Stimulated activated CD4-positive, alpha-beta T cell treated with anti-CD3 and anti-CD28 coated beads, Interleukin-12 subunit alpha, Interleukin-12 subunit beta, amount 100 ng/mL, for 48 hours (primary cell): ENCODE measurements at regions not wholly inside any gene's neighbourhood (a gene's known extent, or its start where the extent isn't known, plus 50 kb on each side); places are given as distances from the start of the nearest gene placed in this dataset.

Source experiments
- DNase-seq, 3 donors: peaks; one replicate each; pipeline ENCODE4 v3.0.0-alpha.2; 2020; ENCODE audit warnings: low read depth in 2 of 3, low spot score in 1 of 3

DNA sequence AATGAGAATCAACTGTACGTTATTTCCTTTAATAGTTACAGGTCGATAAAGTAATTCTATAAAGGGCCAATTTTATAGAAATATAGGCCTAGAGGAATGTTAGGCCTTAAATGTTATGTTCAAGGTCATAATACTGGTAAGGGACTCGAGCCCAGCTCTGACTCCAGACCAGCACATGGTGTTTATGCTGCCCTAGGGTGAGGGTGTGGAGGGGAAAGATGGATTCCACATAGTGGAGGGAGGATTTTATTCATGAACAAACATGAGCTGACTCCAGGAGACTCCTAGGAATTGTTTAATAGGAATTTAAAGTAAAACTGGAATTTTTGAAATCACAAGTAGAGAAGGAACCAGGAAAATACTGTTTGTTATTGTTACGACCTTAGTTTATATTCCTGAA lies 139.9 kb downstream of the LACC1 start:
- DNase-seq = no peak

DNA sequence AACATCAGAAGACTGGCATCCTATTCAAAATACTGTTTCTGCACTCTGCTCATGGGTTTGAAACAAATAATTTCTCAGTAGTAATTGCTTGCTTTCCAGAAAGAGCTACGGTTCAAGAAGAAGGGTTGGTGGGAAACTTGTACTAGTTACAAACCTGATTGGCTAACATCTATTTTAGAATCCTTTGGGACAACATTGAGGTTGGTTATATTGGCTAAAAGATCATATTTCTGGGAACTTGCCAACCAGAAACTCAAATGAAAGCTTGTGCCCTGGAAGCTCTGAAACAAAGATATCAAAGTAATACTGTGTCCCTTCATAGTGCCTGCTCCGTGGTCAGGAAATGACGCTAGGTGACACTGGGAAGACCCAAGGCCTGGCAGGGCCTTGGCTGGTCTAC lies 141.7 kb downstream of the LACC1 start:
- no peak for DNase-seq

GRCh38 chr13:44022196-44022595 lies 142.5 kb downstream of the LACC1 start:
- no peak for DNase-seq

- DNase-seq = no peak
Observed at GRCh38 chr13:44024167-44024845, 144.6 kb downstream of the LACC1 start.

GRCh38 chr13:44024846-44025195 lies 145.1 kb downstream of the LACC1 start:
- no peak for DNase-seq

DNA sequence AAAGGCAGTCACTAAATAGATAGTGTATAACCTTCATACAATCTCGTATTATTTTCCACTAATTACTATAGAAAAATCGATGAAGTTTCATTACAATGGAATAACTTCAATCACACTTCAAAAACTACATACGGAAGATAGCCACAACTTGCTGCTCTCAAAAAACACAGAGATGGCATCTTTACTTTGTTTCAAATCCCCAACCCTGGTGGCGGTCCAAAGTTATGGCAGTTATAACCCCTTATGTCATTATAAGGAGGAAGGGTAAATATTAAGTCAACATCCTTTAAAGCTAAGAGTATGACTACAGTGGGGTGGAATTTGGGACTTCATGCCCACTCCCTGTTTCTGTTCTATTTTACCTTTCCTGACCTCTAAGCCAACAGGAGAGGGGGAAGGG lies 146.5 kb downstream of the LACC1 start:
- DNase-seq = no peak

GRCh38 chr13:44028734-44029133 lies 149.0 kb downstream of the LACC1 start:
- no peak for DNase-seq

GRCh38 chr13:44030615-44031014 lies 150.9 kb downstream of the LACC1 start:
- DNase-seq = no peak

DNA sequence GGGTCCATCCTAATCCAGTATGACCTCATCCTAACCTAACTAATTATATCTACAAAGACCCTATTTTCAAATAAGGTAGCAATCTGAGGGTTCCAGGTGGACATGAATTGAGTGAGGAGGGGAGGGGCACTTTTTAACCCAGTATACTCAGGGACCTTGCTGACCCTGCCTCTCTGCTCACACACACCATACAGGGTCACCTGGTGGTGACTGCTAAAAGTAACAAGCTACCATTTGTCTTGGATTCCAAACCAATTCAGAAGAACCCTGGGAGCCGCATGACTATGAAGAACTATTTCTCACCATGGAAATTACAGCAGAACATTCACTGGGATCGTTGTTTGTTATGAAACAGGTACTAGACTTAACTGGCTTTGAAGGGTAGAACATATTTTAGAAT lies 151.9 kb downstream of the LACC1 start:
- DNase-seq = no peak

DNA sequence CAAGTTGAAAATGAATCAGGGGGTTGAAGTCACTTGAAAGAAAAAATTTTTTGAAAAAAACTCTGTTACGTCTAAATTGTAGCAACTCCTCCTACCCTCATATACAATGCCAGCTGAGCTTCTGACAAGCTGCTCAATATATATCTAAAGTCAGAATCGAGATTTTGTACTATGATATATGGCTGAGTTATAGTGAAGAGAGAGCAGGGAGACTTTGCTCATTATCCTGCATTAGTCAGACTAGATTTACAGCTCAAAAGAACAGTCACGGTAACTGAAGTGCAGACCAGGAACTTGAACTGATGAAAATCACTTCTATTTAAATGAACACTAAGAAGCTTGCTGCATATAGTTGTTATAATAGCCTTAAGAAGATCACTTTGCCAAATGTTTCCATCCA lies 153.1 kb downstream of the LACC1 start:
- no peak for DNase-seq

DNA sequence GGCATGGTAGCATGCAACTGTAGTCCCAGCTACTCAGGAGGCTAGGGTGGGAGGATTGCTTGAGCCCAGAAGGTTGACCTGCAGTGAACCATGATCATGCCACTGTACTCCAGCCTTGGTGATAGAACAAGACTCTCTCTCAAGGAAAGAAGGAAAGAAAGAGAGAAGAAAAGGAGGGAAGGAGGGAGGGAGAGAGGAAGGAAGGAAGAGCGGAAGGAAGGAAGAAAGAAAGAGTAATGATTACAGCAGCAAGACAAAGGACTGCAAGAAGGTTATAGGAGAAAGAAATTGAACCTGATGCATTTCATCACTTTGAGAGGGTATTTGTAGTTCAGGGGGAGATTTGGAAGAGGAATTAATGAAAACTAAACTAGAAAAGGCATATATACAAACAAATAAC lies 155.7 kb downstream of the LACC1 start:
- DNase-seq = no peak

- DNase-seq = no peak
Observed at GRCh38 chr13:44040070-44040817, 160.5 kb downstream of the LACC1 start.

GRCh38 chr13:44040818-44041100 lies 161.1 kb downstream of the LACC1 start:
- no peak for DNase-seq

DNA sequence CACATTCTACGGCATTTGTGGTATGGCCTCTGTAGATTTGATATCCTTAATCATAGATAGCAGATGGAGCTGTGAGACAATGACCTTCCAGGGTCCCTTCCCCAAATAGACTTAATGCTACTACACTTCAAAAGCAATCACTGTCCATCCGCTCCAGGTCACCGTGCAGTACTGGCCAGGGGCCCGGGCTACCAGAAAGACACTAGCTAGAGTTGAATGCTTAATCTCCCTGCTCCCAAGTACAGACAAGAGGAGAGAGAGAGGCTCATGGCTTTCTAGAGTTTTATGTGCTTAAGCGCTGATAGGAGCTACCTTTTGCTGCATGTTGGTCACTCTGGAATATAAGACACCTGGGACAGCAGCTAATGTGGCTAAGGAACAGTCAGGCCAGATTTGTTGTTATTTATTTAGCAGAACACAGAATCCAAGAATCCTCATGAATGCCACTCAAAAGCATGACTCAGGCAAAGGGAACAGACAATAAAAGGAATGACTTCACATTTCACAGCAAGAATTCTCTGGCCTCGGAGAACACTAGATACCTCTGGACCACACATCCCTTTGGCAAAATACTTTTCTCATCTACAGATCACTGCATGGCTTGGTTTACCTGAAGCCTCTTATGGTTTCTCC lies 165.0 kb downstream of the LACC1 start:
- no peak for DNase-seq

DNA sequence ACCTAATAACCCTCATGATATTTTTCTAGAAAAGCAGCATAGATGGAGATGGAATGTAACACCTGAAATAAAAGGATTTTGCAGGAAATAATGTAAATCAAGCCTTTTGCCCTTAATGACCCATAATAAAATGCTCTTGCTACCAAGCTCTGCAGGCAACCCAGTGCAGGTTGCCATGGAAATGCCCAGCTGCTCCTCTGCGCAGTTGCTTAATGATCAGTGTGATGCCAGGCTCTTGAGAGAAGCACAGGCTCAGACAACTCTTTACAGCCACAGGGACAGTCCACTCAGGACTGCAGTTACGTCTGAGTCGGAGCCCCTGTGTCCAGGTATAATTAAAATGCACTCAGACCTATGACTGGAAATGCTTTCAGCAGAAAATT lies 165.5 kb downstream of the LACC1 start:
- DNase-seq = no peak

DNA sequence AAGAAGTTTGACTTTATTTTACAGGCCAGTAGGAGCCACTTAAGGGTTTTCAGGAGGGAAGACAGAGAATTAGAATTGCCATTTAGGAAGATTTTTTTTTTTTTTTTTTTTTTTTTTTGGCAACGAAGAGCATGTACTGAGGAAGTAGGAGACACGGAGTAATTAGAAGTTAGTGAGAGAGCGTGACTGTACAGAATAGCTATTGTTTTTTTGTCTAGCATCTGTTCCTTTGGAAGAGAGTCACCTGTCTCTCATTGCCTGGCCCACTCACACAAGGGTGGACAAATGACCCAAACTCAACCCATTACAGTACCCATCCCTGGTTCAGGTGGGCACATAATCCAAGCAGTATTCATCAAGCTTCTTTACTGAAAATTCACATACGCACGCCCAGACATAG lies 166.7 kb downstream of the LACC1 start:
- DNase-seq = no peak

GRCh38 chr13:44048326-44048725 lies 168.6 kb downstream of the LACC1 start:
- no peak for DNase-seq

- DNase-seq = no peak
Observed at GRCh38 chr13:44049081-44049945, 169.6 kb downstream of the LACC1 start.

DNA sequence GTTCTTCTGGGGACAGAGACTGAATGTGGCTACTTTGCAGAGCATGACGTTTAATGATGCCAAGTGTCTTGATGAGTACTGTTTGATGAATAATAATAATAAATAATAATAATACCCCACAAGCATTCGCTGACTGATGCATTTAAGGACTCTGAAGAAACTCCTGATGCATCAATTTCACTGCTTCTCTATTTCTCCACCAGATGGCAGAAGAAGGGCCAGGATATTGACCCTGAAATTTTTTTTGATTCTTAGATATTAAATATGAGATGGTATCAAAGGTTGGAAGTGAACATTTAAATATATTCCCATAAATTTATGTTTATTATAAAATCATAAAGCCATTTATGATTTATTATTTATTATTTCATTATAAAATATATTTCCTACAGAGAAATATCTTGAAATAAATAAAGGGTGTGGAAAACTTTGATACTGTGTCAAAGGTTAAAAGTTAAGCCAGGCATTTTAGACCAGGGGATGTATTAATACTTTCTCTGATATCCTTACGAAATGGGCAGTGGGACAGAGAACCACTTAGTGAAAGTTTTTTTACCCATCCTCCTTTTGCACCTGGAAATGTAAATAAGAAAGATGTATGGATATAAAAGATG lies 170.9 kb downstream of the LACC1 start:
- DNase-seq = no peak

DNA sequence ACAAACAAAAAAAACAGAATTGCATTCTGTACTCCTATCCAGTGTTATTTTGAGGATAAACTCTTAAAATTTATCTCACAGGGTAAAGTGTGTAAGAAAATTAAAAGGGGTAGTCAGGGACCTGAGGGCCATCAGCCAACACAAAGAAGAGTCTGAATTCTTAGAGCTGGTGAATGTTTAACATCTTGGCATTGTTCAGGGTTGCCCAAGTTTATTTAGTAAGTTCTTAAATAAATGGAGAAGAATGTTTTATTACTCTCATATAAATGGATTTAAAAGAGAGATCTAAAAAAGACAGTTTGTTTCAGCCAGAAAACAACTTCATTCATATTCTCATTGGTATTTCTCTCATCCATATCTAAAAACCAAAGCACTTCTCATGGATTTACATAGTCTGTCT lies 171.7 kb downstream of the LACC1 start:
- no peak for DNase-seq

DNA sequence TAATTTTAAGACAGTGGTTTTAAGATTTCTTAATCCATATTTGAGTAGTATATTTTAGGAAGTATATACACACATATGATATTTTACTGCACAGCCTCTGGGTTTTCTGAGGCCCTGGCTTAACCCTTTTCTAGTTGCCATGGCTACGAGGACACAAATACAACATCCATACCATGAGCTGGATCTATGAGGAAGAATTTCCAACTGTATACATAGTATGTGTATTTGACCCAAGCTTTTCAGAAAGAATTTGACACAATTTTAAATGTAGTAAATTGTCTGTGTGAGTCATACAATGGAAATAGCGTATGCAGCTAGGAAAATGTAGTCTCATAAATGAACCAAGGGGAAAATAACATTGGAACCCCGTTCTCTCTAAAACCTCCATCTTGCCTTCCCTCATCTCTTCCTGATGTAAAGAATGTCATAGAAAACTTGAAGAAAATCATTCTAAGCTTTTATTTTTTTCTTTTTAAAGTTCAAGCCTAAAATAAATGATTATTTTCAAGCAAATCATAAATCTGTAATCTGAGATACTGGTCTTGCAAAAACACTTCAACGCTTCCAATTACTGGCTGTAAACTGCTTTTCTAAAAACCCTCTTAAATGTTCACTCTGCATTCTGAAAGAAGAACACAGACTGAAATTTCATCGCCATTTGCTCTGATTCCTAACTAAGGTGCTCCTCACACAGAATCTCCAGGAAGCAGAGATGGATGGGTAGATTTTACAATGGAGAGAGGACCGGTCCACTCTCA lies 172.4 kb downstream of the LACC1 start:
- no peak for DNase-seq
